Suprapubic skin (tissue), 4 donors: ENCODE measurements at regions not wholly inside any gene's neighbourhood (a gene's known extent, or its start where the extent isn't known, plus 50 kb on each side); places are given as distances from the start of the nearest gene placed in this dataset.

Experiments used
- DNase-seq, 2 donors: peaks; one replicate each; pipeline ENCODE4 v3.0.0-alpha.2; 2019; ENCODE audit warnings: low spot score in 2 of 2
- H3K27ac ChIP-seq: fragments of 200-600 bp; sonication (generic); one replicate; pipeline ENCODE4 v1.5.1; 2019
- H3K27me3 ChIP-seq: fragments of 200-600 bp; sonication (generic); one replicate; pipeline ENCODE4 v1.5.1; 2019
- H3K36me3 ChIP-seq: fragments of 200-600 bp; sonication (generic); one replicate; pipeline ENCODE4 v1.5.1; 2019
- H3K4me1 ChIP-seq: fragments of 200-600 bp; sonication (generic); one replicate; pipeline ENCODE4 v1.5.1; 2019
- H3K4me3 ChIP-seq: fragments of 200-600 bp; sonication (generic); one replicate; pipeline ENCODE4 v1.5.1; 2019; ENCODE audit warnings: mild to moderate bottlenecking
- H3K9me3 ChIP-seq: fragments of 200-600 bp; sonication (generic); one replicate; pipeline ENCODE4 v1.5.1; 2019
- CTCF ChIP-seq, 2 donors: fragments of 200-600 bp in 1 of 2; fragments of 450-650 bp in 1 of 2; sonication (generic) in 1 of 2; IDR thresholded peaks; one replicate each; pipeline ENCODE4 v1.5.1; 2016 to 2019; ENCODE audit warnings: antibody characterized with exemption in 2 of 2, mild to moderate bottlenecking in 1 of 2, moderate library complexity in 1 of 2
- EP300 ChIP-seq: sonication (generic); formaldehyde crosslinking; IDR thresholded peaks from one replicate; pipeline ENCODE4 v1.6.1; 2017; ENCODE audit warnings: antibody characterized with exemption
- POLR2A ChIP-seq, 2 donors: fragments of 450-650 bp; IDR thresholded peaks; one replicate each; pipeline ENCODE4 v1.6.1; 2017; ENCODE audit warnings: antibody characterized with exemption in 2 of 2, mild to moderate bottlenecking in 2 of 2, moderate library complexity in 2 of 2
- POLR2AphosphoS5 ChIP-seq, 3 donors: sonication (generic); formaldehyde crosslinking; IDR thresholded peaks; one replicate each; pipeline ENCODE4 v1.6.1; 2017; ENCODE audit warnings: antibody characterized with exemption in 3 of 3
- WGBS: methylation state at CpG from one replicate; pipeline ENCODE4 v1.1.5; 2018; 5-methylcytosine and 5-hydroxymethylcytosine counted together

- Histone ChIP-seq H3K4me3 (no peak overlapping the region), H3K27ac (no peak overlapping the region), H3K27me3 (no peaks in the 10 kb centered on the region), H3K36me3 (no peaks in the 10 kb centered on the region), H3K9me3 (no peaks in the 10 kb centered on the region), H3K4me1 (no peaks in the 10 kb centered on the region)
- DNase-seq, result no peak
- WGBS, result 89% methylated on average over 1 of the region's 1 CpG
- TF ChIP-seq POLR2AphosphoS5 (IDR thresholded peaks at IDR 0.05) (no peak), EP300 (no peak), CTCF (IDR thresholded peaks at IDR 0.05) (no peak), POLR2A (IDR thresholded peaks at IDR 0.05) (no peak)
Measured at GRCh38 chr7:110358028-110358427, 732.9 kb upstream of the LRRN3 start.

DNA sequence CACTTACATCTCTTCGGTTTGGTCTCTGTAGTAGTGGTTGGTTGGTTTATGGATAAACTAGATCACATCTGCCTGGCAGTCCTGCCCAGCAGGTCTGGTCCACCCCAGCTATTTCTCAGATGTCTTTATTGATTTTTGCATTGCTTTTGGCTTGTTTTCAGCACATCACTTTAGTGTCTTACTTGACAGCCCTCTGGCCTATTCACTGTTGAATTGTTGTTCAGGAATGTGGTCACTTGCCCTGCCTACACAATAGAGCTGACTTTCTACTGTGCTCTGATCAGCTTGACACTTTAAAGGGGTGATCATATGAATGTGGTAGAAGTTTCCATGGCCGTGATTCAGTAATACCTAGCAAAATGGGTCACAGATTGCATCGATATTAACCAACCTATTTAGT, 719.2 kb upstream of the LRRN3 start:
- TF ChIP-seq POLR2AphosphoS5 (IDR thresholded peaks at IDR 0.05), result no peak
- H3K4me3 ChIP-seq, result no peak overlapping the region
- no peaks in the 10 kb centered on the region for H3K36me3 ChIP-seq
- DNase-seq, result no peak
- no peak overlapping the region for H3K27ac ChIP-seq
- 92% methylated on average over 3 of the region's 3 CpGs for WGBS
- H3K27me3 ChIP-seq, result no peaks in the 10 kb centered on the region
- no peaks in the 10 kb centered on the region for H3K4me1 ChIP-seq
- no peaks in the 10 kb centered on the region for H3K9me3 ChIP-seq

- Histone ChIP-seq H3K4me3 (no peak overlapping the region), H3K27ac (no peak overlapping the region), H3K4me1 (no peaks in the 10 kb centered on the region), H3K36me3 (no peaks in the 10 kb centered on the region), H3K27me3 (no peaks in the 10 kb centered on the region), H3K9me3 (no peaks in the 10 kb centered on the region)
- TF ChIP-seq EP300 (no peak), POLR2AphosphoS5 (IDR thresholded peaks at IDR 0.05) (no peak), POLR2A (IDR thresholded peaks at IDR 0.05) (no peak), CTCF (IDR thresholded peaks at IDR 0.05) (no peak)
- WGBS, result 81% methylated on average over 2 of the region's 2 CpGs
- DNase-seq, result no peak
Measured at GRCh38 chr7:110372685-110373084, 718.2 kb upstream of the LRRN3 start.

DNA sequence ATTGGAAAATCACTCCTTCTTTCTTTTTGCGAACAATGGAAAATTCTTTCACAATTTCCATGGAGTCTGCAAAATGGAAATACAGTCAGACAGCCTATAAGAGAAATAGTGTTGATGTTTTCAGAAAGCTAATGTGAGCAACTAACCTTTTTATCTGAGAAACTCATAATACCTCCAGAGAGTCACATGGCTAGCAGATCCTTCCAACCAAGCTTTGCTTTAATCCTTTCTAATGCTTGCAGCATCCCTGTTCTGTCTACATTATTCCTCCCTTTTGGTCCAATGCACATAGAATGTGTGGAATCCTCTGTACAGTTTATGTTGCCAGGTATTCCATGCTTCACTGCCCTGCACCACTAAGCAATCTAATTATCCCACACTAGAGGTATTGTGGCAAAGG, 717.5 kb upstream of the LRRN3 start:
- no peak for DNase-seq
- H3K27ac ChIP-seq, result no peak overlapping the region
- no peaks in the 10 kb centered on the region for H3K27me3 ChIP-seq

DNA sequence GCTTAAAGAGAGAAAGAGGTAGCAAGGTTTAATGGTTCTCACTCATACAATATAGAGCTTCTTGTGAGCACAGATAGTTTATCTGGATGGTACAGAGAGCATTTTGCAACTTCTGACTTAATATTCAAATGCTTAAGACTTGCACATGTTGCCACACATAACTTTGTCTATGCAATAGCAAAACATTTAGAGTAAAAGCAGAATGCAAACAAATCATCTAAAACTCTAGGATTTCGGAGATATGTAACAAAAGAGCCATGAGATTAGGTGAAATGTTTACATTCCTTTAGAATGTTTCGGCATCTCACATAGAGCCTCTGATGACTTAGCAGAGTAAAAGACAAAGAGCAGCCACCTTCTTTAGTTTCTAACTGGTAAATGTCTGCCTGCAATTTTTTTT, 717.1 kb upstream of the LRRN3 start:
- Histone ChIP-seq H3K36me3 (no peaks in the 10 kb centered on the region), H3K27ac (no peak overlapping the region), H3K4me3 (no peak overlapping the region), H3K9me3 (no peaks in the 10 kb centered on the region), H3K4me1 (no peaks in the 10 kb centered on the region), H3K27me3 (no peaks in the 10 kb centered on the region)
- no peak for TF ChIP-seq POLR2A (IDR thresholded peaks at IDR 0.05)
- WGBS, result 91% methylated on average over 2 of the region's 2 CpGs
- DNase-seq, result no peak

More for the DNA sequence above, 717.5 kb upstream of the LRRN3 start:
- 90% methylated on average over 1 of the region's 1 CpG for WGBS
- TF ChIP-seq EP300 (no peak), POLR2AphosphoS5 (IDR thresholded peaks at IDR 0.05) (no peak), POLR2A (IDR thresholded peaks at IDR 0.05) (no peak), CTCF (IDR thresholded peaks at IDR 0.05) (no peak)
- no peak overlapping the region for H3K4me3 ChIP-seq
- no peaks in the 10 kb centered on the region for H3K4me1 ChIP-seq
- no peaks in the 10 kb centered on the region for H3K36me3 ChIP-seq
- H3K9me3 ChIP-seq, result no peaks in the 10 kb centered on the region

DNA sequence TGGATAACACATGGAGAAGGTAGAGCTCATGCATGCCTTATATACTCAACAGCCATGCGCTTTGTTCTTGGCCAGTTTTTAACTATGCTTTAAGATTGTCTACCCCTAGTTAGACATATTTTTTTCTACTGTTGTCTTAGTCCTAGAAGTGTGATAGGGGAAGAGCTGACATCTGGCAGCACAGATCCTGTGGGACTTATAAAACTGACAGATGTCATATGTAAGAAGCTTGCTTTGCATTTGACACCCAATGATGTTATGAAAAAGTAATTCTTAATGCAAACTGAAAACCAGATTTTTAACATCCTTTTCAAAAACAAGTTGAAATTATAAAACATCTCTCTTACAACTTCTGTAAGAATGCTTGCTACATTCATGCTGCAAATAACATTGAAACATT, 715.9 kb upstream of the LRRN3 start:
- DNase-seq, result no peak
- WGBS, result 88% methylated on average over 1 of the region's 1 CpG
- TF ChIP-seq EP300, result no peak
- H3K4me1 ChIP-seq, result no peaks in the 10 kb centered on the region
- H3K4me3 ChIP-seq, result no peak overlapping the region
- H3K9me3 ChIP-seq, result no peaks in the 10 kb centered on the region
- H3K36me3 ChIP-seq, result no peaks in the 10 kb centered on the region
- no peaks in the 10 kb centered on the region for H3K27me3 ChIP-seq
- H3K27ac ChIP-seq, result no peak overlapping the region

- no peak overlapping the region for H3K27ac ChIP-seq
- 51% methylated on average over 6 of the region's 6 CpGs for WGBS
- no peaks in the 10 kb centered on the region for H3K36me3 ChIP-seq
- no peak for TF ChIP-seq EP300
- no peak for TF ChIP-seq POLR2AphosphoS5 (IDR thresholded peaks at IDR 0.05)
- no peak for TF ChIP-seq POLR2A (IDR thresholded peaks at IDR 0.05)
- TF ChIP-seq CTCF (IDR thresholded peaks at IDR 0.05), result no peak
- no peaks in the 10 kb centered on the region for H3K27me3 ChIP-seq
- H3K9me3 ChIP-seq, result no peaks in the 10 kb centered on the region
- H3K4me3 ChIP-seq, result no peak overlapping the region
- H3K4me1 ChIP-seq, result no peaks in the 10 kb centered on the region
- DNase-seq, result no peak
Measured at GRCh38 chr7:110382736-110383135, 708.2 kb upstream of the LRRN3 start.
